Activated CD8-positive, alpha-beta memory T cell treated with anti-CD3 and anti-CD28 coated beads for 1 hour (primary cell): ENCODE measurements at regions not wholly inside any gene's neighbourhood (a gene's known extent, or its start where the extent isn't known, plus 50 kb on each side); places are given as distances from the start of the nearest gene placed in this dataset.

Experiments
- DNase-seq, 2 donors: peaks; one replicate each; pipeline ENCODE4 v3.0.0-alpha.2; 2020; ENCODE audit warnings: low read depth in 1 of 2; ENCODE audit errors: extremely low read depth in 1 of 2

DNA sequence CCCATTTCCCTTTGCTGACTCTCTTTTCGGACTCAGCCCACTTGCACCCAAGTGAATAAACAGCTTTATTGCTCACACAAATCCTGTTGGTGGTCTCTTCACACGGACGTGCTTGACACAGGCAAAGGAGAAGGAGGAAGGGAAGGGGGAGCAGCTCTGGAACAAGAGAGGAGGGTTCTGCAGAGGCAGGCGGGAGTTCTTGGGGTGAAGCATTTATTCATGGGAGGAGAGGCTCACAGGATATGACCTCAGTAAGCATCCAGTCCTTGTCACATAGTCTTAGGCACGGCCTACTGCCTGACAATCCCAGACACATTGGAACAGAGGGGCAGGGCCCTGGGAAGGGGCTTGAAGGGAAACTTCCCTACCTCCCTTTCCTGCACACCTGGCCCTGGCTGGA is 171.7 kb upstream of the HS6ST1 start:
- no peak for DNase-seq

DNA sequence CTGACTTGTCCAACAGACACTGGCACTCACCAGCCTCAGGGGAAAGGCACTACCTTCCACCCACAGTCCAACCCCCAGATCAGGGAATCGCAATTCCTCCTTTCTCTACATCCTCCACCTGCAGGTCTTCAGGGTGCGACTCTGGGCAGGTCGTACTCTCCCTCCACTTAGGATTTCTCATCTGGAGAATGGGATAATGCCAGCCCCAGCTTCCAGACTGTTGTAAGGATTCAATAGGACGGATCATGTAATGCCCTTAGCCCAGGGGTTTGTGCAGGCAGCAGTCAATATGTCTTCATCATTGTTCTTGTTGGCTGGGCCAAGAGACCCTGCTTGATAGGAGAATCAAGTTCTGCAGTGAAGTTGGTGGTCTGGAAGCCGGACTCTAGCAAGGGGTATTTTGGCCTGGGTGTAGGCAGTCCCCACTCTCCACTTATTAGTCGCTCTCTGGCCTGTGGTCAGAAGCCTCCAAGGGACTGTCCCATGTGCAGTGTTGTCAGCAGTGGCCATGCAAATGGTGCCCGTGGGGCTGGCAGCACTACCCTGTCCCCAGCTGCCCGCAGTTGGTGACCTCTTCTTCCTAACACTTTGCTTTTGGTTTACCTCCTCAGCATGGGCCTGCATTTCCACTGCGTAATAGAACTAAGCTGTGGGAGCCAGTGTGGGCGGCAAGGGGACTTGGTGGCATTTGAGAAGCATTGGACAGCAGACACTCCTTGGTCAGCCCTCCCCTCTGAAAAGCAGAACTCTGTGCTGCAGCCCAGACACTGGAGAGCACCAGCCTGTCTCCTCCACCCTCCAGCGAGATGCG is 172.4 kb upstream of the HS6ST1 start:
- DNase-seq: no peak

DNA sequence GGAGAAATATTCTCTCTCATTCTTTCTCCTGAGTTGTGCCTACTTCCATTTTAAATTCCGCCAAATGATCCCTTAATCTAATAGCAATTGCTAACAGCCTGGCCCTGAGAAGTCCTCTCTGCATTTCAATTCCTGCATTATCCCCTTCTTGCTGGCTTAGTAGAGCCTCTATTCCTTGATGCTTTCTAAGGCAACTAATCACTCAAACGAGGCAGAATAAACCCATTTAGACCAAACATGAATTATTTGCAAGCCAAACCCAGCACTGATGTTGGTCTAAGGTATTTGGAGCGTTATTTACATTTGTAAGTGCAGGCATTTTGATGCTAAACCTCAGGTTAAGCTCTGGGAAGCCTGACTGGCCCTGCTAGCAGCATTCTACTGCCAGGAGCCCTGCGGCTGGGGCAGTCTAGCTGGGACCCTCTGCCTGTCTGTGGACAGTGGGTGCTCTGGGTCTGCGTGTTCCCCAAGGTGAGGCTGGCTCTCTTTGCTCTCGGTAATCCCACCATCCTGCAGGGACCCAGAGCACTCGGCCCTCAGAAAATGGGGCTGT is 173.1 kb upstream of the HS6ST1 start:
- DNase-seq: no peak

DNA sequence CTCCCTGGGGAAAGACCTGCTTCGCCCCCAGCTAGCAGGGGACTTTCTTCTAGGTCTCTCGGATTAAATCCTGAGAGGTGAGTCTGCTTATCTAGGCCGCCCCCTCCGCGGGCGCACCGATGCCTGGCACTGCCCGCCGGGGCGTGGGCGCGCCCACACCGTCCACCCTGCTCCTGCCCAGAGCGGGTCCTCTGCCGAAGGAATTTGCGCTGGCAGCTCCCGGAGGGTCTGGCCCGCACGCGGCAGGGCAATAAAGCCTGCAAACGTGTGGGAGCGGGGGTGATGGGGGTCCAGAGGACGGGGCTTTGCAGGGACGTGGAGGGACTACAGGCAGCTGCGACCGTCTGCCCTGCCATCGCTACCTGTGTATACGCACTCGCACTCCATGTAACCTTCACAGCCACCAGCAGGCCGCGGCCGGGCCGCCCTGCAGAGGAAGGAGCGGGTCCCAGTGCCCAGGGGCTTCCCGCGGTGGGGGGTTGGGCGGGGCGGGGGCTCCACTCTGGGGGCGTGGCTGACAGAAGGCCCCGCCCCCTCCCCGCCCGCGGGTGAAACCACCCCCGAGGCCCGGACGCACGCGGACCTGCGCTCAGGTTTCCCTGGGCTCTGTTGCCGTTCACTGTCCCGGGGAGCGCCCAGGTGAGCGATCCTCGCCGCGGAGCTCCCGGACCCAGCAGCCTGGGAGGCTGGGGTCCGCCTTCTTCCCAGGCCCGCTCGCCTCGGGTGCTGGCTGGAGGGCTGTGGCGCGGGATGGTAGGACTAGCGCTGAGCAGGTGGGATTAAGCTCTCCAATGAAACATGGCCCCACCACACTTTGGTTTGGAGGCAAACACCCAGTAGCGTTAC is 174.5 kb upstream of the HS6ST1 start:
- no peak for DNase-seq

DNA sequence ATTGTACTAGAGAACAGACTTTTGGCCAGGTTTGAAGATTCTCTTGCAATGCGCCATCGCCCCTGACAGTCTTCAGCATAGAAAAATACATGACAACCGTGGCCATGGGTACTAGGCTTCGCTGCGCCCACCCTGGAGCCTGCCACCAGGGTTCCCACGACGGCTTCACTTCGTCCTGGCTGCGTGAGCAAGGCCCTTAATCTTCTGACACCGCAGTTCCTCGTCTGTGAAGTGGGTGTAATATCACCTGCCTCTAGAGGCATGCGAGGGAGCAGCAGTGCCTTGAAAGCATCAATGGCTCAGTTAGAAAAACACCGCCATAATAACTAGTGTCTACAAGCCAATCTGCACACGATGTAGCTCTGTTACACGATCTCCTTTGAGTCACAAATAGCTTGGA is 175.2 kb upstream of the HS6ST1 start:
- DNase-seq: no peak

DNA sequence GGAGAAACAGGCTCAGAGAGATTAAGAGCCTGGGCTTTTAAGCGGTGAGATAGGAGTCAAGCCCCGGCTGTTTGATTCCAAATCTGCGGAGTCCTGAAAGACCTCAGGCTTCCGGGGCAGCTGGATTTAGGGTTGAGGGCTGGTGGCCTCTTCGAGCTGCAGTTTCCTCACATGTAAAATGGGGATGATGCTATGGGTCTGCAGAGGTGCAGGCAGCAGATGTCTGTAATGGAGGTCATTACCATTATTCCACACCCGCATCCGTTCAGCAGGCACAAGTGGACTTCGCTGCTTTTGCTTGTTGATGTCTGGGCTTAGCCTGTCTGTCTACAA is 175.6 kb upstream of the HS6ST1 start:
- DNase-seq: no peak

DNA sequence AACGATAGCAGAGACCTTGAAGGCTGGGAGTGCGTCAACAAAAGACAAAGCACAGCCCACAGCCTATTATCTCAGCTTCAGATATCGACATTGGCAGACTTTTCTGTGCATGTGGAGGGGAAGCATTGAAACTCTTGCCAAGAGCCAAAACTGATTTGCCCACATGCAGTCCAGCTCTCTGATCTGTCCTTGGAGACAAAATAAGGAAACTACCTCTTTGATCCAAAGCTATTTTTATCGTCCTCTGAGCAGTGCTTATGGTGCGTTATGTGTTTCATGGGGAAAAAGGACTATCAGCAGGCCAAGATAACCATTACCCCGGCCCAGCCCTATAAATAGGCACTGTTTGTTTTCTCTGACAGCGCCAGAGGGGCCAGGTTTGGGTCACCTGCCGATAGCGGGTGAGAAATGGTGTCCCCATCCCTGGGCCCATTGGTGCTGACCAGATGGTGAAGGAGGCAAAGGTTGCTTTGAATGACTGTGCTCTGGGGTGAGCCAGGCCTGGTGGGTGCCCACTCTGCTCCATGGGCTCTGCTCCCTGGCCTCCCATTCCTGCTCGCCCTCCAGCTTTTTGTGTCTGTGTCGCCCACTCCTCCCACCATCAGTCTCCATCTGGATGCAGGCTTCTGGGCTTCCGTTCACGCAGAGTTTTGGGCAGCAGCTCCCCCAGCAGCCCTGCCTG is 176.1 kb upstream of the HS6ST1 start:
- DNase-seq: no peak

DNA sequence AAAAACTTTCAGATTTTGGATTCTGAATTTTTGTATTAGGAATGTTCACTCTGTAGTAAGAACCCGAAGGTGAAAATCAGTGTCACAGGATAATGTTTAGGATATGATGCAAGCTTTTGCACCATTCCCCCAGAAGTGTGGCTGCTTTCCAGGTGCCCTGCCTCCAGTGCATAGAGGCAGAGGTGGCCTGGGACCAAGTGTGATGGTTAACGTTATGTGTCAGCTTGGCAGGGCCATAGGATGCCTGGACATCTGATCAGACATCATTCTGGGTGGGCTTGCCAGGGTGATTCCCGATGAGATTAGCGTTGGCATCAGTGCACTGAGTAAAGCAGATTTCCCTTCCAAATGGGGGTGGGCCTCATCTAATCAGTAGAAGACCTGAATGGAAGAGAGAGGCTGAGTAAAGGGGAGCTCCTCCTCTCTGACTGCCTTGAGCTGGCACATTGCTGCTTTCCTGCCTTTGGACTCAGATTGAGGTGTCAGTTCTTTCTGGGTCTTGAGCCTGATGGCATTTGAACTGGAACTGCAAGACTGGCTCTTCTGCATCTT is 177.4 kb upstream of the HS6ST1 start:
- no peak for DNase-seq

DNA sequence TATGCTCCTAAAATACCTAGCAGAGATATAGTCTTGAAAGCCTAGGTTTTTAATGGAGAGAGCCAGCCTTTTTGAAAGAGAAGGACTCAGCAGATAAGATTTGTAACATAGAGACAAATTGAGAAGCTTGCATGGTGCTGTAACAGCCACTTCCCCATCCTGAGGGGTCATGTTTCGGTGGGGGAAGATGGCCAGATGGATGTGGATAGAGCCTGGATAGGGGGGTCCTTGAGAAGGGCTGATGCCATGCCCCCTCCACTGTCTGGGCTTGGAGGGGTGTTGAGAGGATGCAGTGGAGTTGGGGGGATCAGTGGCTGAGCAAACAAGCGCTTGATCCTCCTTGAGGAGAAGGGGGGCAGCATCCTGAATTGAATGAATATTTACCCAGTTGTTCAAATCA is 178.0 kb upstream of the HS6ST1 start:
- no peak for DNase-seq

DNA sequence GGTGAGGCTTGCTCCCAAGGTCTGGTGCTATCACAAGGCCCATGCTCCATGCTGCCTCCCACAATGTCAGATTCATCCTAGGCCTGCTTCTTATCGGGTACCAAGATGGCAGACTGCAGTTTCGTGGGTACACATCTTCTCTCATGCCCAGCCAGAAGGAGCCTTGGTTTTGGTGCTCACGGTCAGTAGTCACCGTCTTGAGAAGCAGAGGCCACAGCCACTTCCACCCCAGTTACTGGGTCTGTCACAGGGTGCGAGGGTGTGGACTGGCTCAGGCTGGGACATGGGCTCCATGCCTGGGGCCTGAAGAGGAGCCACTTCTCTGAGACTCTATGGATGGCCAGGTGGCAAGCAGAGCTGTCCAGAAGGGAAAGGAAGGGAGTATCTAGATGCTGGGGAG is 178.8 kb upstream of the HS6ST1 start:
- DNase-seq: no peak

DNA sequence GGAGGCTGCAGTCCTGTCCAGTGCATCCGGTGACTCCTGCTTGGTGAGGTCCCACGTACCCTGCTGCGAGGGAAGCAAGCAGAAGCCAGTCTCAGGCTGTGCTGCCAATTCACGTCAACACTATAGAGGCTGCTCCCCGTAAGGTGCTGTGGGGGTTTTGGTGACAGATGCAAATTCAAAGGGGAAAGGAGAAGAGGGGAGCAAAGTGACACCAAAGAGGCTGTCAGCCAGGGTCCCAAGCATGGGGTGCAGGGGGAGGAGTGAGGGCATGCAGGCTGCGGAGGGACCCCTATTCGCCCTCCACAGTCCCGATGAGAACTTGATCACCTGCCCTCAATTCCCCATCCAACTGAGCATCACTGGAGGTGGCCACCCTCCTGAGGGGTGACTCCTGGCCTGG is 179.4 kb upstream of the HS6ST1 start:
- DNase-seq: no peak

DNA sequence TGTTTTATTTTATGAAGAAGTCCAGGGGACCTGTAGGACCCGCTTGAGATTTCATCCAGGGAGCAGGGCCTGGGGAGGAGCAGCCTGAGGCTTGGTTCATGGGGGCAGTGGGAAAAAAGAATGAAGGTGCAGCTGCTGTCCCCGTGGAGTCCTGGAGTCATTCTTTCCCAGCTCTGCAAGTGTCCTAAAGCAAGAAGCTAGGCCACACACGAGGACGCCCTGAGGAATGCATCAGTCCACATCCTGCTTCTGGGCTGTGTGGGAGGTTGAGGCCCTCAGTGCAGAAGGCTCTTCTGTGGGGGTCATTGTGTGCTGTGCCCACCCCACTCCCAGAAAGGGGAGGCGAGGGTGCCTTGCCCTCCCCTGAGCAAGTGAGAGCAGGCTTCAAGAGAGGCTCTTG is 179.9 kb upstream of the HS6ST1 start:
- no peak for DNase-seq

DNA sequence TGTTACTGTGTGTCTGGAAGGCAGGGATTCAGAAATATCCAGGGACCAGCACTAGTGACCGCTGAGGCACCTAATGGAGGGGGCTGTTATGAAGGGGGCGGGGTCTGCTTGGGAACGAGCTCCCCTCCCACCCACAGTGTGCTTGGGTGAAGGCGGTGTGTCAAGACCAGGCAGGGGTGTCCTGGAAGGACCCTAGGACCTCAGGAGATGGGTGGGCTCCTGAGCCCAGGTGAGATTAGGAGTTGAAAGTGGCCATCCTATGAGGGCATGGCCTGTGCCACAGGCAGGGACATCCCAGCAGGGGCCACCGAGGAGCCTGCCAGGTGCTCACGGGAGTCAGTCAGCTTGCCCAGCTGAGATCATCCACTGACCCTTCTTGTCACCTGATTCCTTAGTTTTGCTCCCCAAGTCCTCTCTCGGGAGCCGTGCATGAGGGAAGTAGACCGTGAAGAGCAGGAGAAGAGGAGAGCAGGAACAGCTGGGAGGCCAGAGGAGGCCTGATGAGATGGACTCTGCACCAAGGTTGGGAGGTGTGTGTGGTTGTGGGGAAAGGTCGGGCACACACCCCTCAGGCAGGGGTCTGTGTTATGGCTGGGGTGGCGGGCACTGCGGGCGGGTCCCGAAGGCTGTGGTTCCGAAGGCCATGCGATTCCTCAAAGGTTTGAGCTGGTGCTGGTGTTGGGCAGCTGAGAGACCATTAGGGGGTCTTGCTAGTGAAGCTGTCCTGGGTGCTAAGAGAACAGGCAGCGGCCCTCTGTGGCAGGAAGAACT is 180.9 kb upstream of the HS6ST1 start:
- DNase-seq: no peak

DNA sequence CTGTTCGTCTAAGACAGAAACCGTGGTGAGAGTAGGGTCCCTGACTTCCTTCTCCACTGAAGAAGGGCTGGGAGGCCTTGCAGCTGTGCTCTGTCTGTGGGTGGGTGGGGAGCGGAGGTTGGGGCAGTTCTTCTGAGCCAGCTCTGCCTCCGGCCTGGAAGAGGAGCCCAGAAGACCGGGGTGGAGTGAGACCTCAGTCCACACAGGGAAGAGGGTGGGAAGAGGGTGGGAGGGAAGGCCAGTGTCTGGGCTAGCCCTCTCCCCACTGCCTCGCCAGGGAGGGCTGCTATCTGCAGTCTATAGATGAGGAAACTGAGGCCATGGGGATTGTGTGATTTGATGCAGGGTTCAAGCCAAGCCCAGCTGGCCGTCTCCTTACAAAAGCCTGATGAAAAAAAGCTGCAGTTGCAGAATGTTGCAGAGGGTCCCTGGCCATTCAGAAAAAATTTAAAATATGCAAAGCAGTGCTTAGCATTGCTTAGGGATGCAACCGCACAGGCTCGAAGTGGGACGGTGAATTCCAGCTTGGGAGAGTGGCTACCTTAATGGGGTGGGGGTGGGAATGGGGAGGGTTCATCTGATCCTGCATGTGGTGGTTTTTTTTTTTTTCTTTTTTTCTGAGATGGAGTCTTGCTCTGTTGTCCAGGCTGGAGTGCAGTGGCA is 181.6 kb upstream of the HS6ST1 start:
- no peak for DNase-seq

DNA sequence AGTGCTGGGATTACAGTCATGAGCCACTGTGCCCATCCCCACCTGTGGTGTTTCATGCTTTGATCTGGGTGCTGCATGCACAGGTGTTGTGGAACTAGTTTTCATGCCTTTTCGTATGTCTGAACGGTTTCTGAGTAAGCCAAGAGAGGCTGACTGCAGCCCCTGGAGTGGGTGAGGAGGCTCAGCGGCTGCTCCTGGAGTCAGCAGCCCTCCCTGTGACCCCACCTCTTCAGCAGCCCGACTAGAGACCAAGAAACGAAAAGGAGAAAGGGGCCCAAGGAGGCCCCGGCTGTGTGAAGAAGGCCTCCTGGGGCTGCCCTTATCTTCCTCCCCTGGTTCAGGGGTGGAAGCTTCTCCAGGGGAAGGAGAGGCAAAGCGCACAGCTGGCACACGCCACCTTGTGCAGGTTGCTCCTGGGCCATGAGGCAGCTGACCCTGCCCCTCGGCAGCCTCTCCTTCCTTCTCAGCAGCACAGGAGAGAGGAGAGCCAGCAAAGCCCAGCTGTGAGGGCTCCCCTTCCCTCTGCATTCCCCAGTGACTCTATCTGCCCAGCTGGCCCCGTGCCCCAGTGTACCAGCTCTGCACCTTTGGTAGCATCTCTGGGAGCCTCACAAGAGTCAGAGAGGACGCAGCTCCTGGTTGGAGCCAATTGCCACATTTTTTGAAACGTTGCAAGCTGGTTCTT is 182.5 kb upstream of the HS6ST1 start:
- DNase-seq: no peak

DNA sequence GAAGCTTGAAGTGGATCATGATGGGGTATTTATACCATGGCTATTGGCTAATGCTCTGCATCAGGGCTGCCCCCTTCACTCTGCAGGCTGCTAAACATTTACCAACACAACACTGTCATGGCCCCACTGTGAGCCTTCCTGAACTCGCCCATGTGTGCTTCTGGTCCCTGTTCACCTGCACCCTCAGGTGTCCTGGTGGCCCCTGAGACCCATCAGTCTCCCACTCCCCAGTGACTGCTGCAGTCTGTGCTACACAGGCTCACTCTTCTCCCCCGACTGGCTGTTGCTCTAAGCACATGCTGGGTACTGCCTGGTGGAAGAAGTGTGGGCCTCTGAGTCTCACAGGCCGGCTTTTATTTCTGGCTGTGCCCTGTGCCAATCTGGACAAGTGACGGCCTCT is 183.0 kb upstream of the HS6ST1 start:
- no peak for DNase-seq

DNA sequence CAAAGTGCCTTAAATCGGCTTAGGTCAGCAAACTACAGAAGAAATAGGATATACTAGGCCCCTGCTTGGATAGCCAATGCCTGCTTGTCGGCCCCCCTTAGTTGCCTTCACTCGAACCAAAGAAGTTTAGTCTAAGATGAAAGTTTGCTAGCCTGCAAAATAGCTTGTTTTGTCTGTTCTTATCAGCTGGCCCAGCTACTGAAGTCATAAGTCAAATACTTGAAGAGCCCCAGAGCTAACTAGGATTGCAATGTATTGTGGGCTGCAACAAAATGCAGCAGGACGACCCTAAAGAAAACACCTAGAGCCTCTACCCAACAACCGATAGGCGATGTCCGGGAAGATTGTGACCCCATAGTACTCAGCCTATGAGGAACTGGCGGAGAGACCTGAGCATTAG is 183.5 kb upstream of the HS6ST1 start:
- DNase-seq: no peak

DNA sequence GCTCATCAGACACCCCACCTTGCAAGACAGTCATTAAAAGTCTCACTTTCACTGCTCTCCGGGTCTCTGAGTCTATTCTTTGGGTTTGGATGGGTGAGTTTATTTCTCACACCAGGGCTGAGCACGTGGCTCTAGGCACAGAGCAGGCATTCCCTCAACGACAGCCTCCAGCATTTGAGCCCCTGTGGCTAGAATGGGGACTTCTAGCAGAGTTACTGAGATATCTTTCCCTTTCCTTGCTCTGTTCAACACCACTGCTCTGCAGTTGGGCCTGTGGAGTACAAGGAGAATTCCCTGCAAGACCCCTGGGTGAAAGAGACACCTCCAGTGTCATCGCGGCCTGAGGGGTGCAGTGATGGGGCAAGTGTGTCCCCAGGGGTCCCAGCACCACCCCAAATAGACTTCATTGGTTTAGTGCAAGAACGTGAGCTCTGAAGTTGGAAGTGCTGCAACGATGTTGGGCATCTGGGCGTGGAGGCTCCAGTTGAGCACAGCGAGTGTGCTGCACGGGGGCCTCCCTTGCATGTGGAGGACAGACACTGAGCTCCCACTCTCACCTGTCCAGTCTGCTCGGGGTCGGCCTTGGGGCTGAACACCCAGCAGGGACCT is 184.1 kb upstream of the HS6ST1 start:
- DNase-seq: no peak
